ENCODE measurements at regions not wholly inside any gene's neighbourhood (a gene's known extent, or its start where the extent isn't known, plus 50 kb on each side); places are given as distances from the start of the nearest gene placed in this dataset.

- ChIA-PET CTCF (no interaction called here), POLR2A (no interaction called here)
- TF ChIP-seq, protein P1, sequence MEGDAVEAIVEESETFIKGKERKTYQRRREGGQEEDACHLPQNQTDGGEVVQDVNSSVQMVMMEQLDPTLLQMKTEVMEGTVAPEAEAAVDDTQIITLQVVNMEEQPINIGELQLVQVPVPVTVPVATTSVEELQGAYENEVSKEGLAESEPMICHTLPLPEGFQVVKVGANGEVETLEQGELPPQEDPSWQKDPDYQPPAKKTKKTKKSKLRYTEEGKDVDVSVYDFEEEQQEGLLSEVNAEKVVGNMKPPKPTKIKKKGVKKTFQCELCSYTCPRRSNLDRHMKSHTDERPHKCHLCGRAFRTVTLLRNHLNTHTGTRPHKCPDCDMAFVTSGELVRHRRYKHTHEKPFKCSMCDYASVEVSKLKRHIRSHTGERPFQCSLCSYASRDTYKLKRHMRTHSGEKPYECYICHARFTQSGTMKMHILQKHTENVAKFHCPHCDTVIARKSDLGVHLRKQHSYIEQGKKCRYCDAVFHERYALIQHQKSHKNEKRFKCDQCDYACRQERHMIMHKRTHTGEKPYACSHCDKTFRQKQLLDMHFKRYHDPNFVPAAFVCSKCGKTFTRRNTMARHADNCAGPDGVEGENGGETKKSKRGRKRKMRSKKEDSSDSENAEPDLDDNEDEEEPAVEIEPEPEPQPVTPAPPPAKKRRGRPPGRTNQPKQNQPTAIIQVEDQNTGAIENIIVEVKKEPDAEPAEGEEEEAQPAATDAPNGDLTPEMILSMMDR (IDR thresholded peaks at IDR 0.05; ENCODE audit: control extremely low read depth, extremely low read depth, low read depth, missing control alignments): no peak
- no peak for DNase-seq (ENCODE audit: extremely low spot score)
These were observed 50.6 kb upstream of the COG2 start for GRCh38 chr1:230591678-230592077.

DNA sequence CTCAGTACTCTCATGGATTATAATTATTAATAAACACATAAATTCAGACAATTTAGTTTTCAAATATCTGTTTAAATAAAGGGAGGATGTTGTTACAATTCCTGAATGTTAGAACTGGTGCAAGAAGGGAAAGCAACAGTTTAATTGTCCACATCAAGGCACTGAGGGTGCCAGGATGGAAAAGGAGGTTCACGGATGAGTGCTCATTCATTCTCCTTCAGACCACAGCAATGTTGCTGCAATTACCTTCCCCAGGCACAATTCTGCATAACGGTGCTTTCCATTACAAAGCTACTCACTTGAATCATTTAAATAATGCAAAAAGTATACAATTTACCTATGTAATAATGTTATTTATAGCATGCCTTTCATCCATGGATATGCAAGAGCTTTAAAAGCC is 52.3 kb upstream of the COG2 start:
- TF ChIP-seq, protein P1 (IDR thresholded peaks at IDR 0.05; ENCODE audit: control extremely low read depth, extremely low read depth, low read depth, missing control alignments): no peak
- no peak for DNase-seq (ENCODE audit: extremely low spot score)
- ChIA-PET CTCF (no interaction called here), POLR2A (no interaction called here)

- ChIA-PET POLR2A (no interaction called here), CTCF (no interaction called here)
- DNase-seq (ENCODE audit: extremely low spot score): no peak
- TF ChIP-seq, protein P1 (IDR thresholded peaks at IDR 0.05; ENCODE audit: control extremely low read depth, extremely low read depth, low read depth, missing control alignments): no peak
These were observed 53.9 kb upstream of the COG2 start for GRCh38 chr1:230588323-230588746.

DNA sequence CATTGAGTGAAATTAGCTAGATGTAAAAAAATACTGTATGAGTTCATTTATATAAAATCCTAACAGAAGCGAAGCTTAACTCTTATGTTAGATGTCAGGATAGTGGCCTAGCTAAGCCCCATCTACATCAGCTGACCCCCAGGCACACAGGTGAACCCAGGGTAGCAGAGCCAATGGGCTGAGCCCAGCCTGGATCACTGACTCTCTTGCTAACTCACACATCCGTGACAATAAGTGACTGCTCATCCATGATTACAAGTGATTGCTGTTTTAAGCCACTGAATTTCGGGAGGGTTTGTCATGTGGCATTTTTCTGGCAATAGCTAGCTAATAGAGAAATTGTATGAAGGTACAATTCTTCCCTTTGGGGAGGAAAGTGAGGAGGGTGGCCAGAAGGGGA is 55.2 kb upstream of the COG2 start:
- CTCF ChIA-PET: no interaction called here
- TF ChIP-seq, protein P1 (IDR thresholded peaks at IDR 0.05; ENCODE audit: control extremely low read depth, extremely low read depth, low read depth, missing control alignments): no peak

GRCh38 chr1:230584660-230585059 is 57.6 kb upstream of the COG2 start:
- POLR2A ChIA-PET: no interaction called here
- CTCF ChIA-PET: no interaction called here
- TF ChIP-seq, protein P1 (IDR thresholded peaks at IDR 0.05; ENCODE audit: control extremely low read depth, extremely low read depth, low read depth, missing control alignments): no peak
- no peak for DNase-seq (ENCODE audit: extremely low spot score)

More for the DNA sequence above, 55.2 kb upstream of the COG2 start:
- no peak for DNase-seq (ENCODE audit: extremely low spot score)
- POLR2A ChIA-PET: no interaction called here

- TF ChIP-seq, protein P1 (IDR thresholded peaks at IDR 0.05; ENCODE audit: control extremely low read depth, extremely low read depth, low read depth, missing control alignments): no peak
- CTCF ChIA-PET: interaction anchor here (0.7 to 1.1 kb wide), 3 partner anchors 11 to 18 kb away, joined by 3 read pairs; no protein-coding TSS in a partner anchor
- POLR2A ChIA-PET: no interaction called here
- DNase-seq (ENCODE audit: extremely low spot score): no peak
These were observed 60.7 kb upstream of the COG2 start for GRCh38 chr1:230581446-230582079.
